Hepatic stellate cell (primary cell): ENCODE measurements at regions not wholly inside any gene's neighbourhood (a gene's known extent, or its start where the extent isn't known, plus 50 kb on each side); places are given as distances from the start of the nearest gene placed in this dataset.

Experiments used
- DNase-seq: peaks from one replicate; pipeline ENCODE4 v3.0.0; 2011; ENCODE audit warnings: low spot score

GRCh38 chr6:80403365-80403764 is 296.9 kb downstream of the BCKDHB start:
- DNase-seq = no peak

- no peak for DNase-seq
Observed at GRCh38 chr6:80402266-80402665, 295.8 kb downstream of the BCKDHB start.
